OCI-LY7 (cell line): ENCODE measurements at regions not wholly inside any gene's neighbourhood (a gene's known extent, or its start where the extent isn't known, plus 50 kb on each side); places are given as distances from the start of the nearest gene placed in this dataset.

Experiments used
- BruUV-seq: library from RNA; stranded (reverse); fragments of 400-500 nt; replicated peaks from 2 replicates; lab custom pipeline; 2021; lab: Mats Ljungman, UMichigan
- CTCF ChIA-PET: fragments of 300-600 bp; sonication (Branson Sonifier 250); formaldehyde crosslinking; loops from one replicate; lab custom pipeline; 2022; ENCODE audit warnings: antibody characterized with exemption; ENCODE audit not compliant: unreplicated experiment; lab: Charles Lee
- POLR2A ChIA-PET: fragments of 300-600 bp; sonication (Branson Sonifier 250); formaldehyde crosslinking; loops from one replicate; lab custom pipeline; 2022; ENCODE audit warnings: antibody characterized with exemption; lab: Charles Lee
- DNase-seq: peaks from one replicate; pipeline ENCODE4 v3.0.0-alpha.2; 2015; ENCODE audit warnings: low spot score
- H2AFZ ChIP-seq: fragments of 200-600 bp; sonication (generic), shearing (Covaris generic); 2 replicates; pipeline ENCODE4 v1.6.1; 2014; ENCODE audit warnings: mild to moderate bottlenecking, antibody characterized with exemption, low read length, moderate library complexity
- H3K27ac ChIP-seq: fragments of 200-600 bp; sonication (generic); 2 replicates; pipeline ENCODE4 v1.5.1; 2014; ENCODE audit warnings: mixed run types, low read depth, mild to moderate bottlenecking, moderate library complexity, low read length, inconsistent platforms; ENCODE audit not compliant: poor library complexity, severe bottlenecking
- H3K36me3 ChIP-seq: fragments of 200-600 bp; sonication (generic); 2 replicates; pipeline ENCODE4 v1.6.1; 2014; ENCODE audit warnings: mild to moderate bottlenecking, antibody characterized with exemption, low read length, moderate library complexity, mixed read lengths; ENCODE audit not compliant: insufficient read depth
- H3K4me1 ChIP-seq: fragments of 200-600 bp; sonication (generic); 2 replicates; pipeline ENCODE4 v1.5.1; 2014; ENCODE audit warnings: mild to moderate bottlenecking, low read length; ENCODE audit not compliant: insufficient read depth, poor library complexity, severe bottlenecking
- H3K4me2 ChIP-seq: fragments of 200-600 bp; sonication (generic); 2 replicates; pipeline ENCODE4 v1.6.1; 2014; ENCODE audit warnings: mild to moderate bottlenecking, low read length
- H3K4me3 ChIP-seq: fragments of 200-600 bp; sonication (generic); 2 replicates; pipeline ENCODE4 v1.5.1; 2014; ENCODE audit warnings: mild to moderate bottlenecking, low read depth, low read length; ENCODE audit not compliant: poor library complexity, severe bottlenecking
- H3K79me2 ChIP-seq: fragments of 200-600 bp; sonication (generic); 2 replicates; pipeline ENCODE4 v1.6.1; 2016; ENCODE audit warnings: low read depth, mild to moderate bottlenecking, low read length, moderate library complexity, mixed read lengths; ENCODE audit not compliant: insufficient read depth
- H3K9me2 ChIP-seq: fragments of 200-600 bp; sonication (generic); 2 replicates; pipeline ENCODE4 v1.6.1; 2016; ENCODE audit warnings: mild to moderate bottlenecking, low read length, mixed read lengths; ENCODE audit not compliant: insufficient read depth
- H3K9me3 ChIP-seq: fragments of 200-600 bp; sonication (generic); 2 replicates; pipeline ENCODE4 v1.6.1; 2014; ENCODE audit warnings: mild to moderate bottlenecking, mixed run types, low read length, mixed read lengths
- H4K20me1 ChIP-seq: fragments of 200-600 bp; sonication (generic); 2 replicates; pipeline ENCODE4 v1.6.1; 2014; ENCODE audit warnings: mild to moderate bottlenecking, antibody characterized with exemption, low read length, moderate library complexity, mixed read lengths; ENCODE audit not compliant: insufficient read depth
- CTCF ChIP-seq: fragments of 200-600 bp; sonication (generic); conservative IDR thresholded peaks from 2 replicates; pipeline ENCODE4 v1.5.1; 2014; ENCODE audit warnings: mild to moderate bottlenecking, antibody characterized with exemption, low read length, moderate library complexity, mixed read lengths
- EZH2phosphoT487 ChIP-seq: fragments of 200-600 bp; sonication (generic); IDR thresholded peaks from 2 replicates; pipeline ENCODE4 v1.6.1; 2018; ENCODE audit warnings: low read depth, borderline replicate concordance, mild to moderate bottlenecking, mixed run types, antibody characterized with exemption, low read length, moderate library complexity, mixed read lengths
- intact Hi-C: fragments of 100-400 bp; cut with micrococcal nuclease; formaldehyde crosslinking; loops from one replicate; pipeline ENCODE4 v1.10.0; 2022; ENCODE audit not compliant: unreplicated experiment

GRCh38 chr3:157776861-157777260 is 273.6 kb upstream of the VEPH1 start:
- Histone ChIP-seq H2AFZ (no peak overlapping the region), H3K4me1 (no peaks in the 10 kb centered on the region), H3K9me3 (no peaks in the 10 kb centered on the region), H3K4me3 (no peak overlapping the region), H4K20me1 (no peaks in the 10 kb centered on the region), H3K9me2 (no peaks in the 10 kb centered on the region), H3K79me2 (no peaks in the 10 kb centered on the region), H3K27ac (no peak overlapping the region), H3K36me3 (no peaks in the 10 kb centered on the region), H3K4me2 (no peak overlapping the region)
- intact Hi-C loops: no loop called here
- no TSS peak for BruUV-seq
- ChIA-PET POLR2A (interaction anchor here (0.7 kb wide), 1 partner anchor 254 kb away, joined by 3 read pairs; no protein-coding TSS in a partner anchor), CTCF (no interaction called here)
- DNase-seq: no peak
- no peak for TF ChIP-seq CTCF
- no peak for TF ChIP-seq EZH2phosphoT487

GRCh38 chr3:157775446-157775845 is 272.2 kb upstream of the VEPH1 start:
- H3K4me2 ChIP-seq: no peak overlapping the region
- no peaks in the 10 kb centered on the region for H3K4me1 ChIP-seq
- CTCF ChIA-PET: no interaction called here
- DNase-seq: no peak
- no peak overlapping the region for H3K27ac ChIP-seq
- TF ChIP-seq EZH2phosphoT487: no peak
- no peak for TF ChIP-seq CTCF
- H3K36me3 ChIP-seq: no peaks in the 10 kb centered on the region
- no peak overlapping the region for H2AFZ ChIP-seq
- H3K79me2 ChIP-seq: no peaks in the 10 kb centered on the region
- no peaks in the 10 kb centered on the region for H4K20me1 ChIP-seq
- POLR2A ChIA-PET: no interaction called here
- intact Hi-C loops: no loop called here
- no TSS peak for BruUV-seq
- H3K4me3 ChIP-seq: no peak overlapping the region
- no peaks in the 10 kb centered on the region for H3K9me2 ChIP-seq
- no peaks in the 10 kb centered on the region for H3K9me3 ChIP-seq

GRCh38 chr3:157769378-157769777 is 266.2 kb upstream of the VEPH1 start:
- no peaks in the 10 kb centered on the region for H3K36me3 ChIP-seq
- no peak for DNase-seq
- no TSS peak for BruUV-seq
- intact Hi-C loops: no loop called here
- H3K4me1 ChIP-seq: no peaks in the 10 kb centered on the region
- H3K4me2 ChIP-seq: no peak overlapping the region
- ChIA-PET POLR2A (interaction anchor here (0.6 kb wide), 1 partner anchor 479 kb away, joined by 3 read pairs; no protein-coding TSS in a partner anchor), CTCF (interaction anchor here (0.6 kb wide), 1 partner anchor 15 kb away, joined by 4 read pairs; no protein-coding TSS in a partner anchor)
- H4K20me1 ChIP-seq: no peaks in the 10 kb centered on the region
- no peaks in the 10 kb centered on the region for H3K9me3 ChIP-seq
- no peak overlapping the region for H2AFZ ChIP-seq
- H3K4me3 ChIP-seq: no peak overlapping the region
- no peak overlapping the region for H3K27ac ChIP-seq
- H3K9me2 ChIP-seq: no peaks in the 10 kb centered on the region
- TF ChIP-seq EZH2phosphoT487 (no peak), CTCF (no peak)
- no peaks in the 10 kb centered on the region for H3K79me2 ChIP-seq
